ENCODE measurements at regions not wholly inside any gene's neighbourhood (a gene's known extent, or its start where the extent isn't known, plus 50 kb on each side); places are given as distances from the start of the nearest gene placed in this dataset.

- TF ChIP-seq, protein P1, sequence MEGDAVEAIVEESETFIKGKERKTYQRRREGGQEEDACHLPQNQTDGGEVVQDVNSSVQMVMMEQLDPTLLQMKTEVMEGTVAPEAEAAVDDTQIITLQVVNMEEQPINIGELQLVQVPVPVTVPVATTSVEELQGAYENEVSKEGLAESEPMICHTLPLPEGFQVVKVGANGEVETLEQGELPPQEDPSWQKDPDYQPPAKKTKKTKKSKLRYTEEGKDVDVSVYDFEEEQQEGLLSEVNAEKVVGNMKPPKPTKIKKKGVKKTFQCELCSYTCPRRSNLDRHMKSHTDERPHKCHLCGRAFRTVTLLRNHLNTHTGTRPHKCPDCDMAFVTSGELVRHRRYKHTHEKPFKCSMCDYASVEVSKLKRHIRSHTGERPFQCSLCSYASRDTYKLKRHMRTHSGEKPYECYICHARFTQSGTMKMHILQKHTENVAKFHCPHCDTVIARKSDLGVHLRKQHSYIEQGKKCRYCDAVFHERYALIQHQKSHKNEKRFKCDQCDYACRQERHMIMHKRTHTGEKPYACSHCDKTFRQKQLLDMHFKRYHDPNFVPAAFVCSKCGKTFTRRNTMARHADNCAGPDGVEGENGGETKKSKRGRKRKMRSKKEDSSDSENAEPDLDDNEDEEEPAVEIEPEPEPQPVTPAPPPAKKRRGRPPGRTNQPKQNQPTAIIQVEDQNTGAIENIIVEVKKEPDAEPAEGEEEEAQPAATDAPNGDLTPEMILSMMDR (conservative IDR thresholded peaks at IDR 0.05; ENCODE audit: low read depth in 2 of 2): no peak
- TF ChIP-seq POLR2AphosphoS5 (IDR thresholded peaks at IDR 0.05; ENCODE audit: low read depth): no peak
These were observed 417.1 kb downstream of the TCERG1L start for GRCh38 chr10:130894471-130894870.

Measured in GM23338 (cell line).